ENCODE measurements at regions not wholly inside any gene's neighbourhood (a gene's known extent, or its start where the extent isn't known, plus 50 kb on each side); places are given as distances from the start of the nearest gene placed in this dataset.

GRCh38 chr9:126081746-126082145 is 244.9 kb upstream of the MVB12B start:
- TF ChIP-seq POLR2A (IDR thresholded peaks at IDR 0.05; ENCODE audit: low read length) (no peak), GATA1 (IDR thresholded peaks at IDR 0.05; ENCODE audit: low read depth, low read length) (no peak)

All from erythroblast (primary cell).